ENCODE measurements at regions not wholly inside any gene's neighbourhood (a gene's known extent, or its start where the extent isn't known, plus 50 kb on each side); places are given as distances from the start of the nearest gene placed in this dataset.

DNA sequence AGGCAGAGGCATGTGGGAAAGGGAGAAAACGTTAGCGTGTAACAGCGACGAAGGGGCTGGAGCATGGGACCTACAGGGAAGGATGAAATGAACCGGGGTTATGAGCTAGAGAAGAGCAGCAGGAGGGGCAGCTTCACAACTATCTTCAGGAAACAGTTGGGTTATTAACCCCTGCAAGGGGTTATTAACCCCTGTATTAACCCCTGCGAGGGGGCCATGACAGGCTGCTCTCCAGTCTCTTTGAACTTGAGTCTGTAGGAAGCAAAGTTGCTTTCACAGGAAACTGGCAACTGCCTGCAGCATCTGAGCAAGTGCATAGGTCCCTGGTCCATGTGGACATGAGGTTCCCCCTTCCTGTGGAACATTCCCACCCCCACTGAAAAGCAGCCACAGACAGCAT is 119.2 kb upstream of the CRHR1 start:
- Histone ChIP-seq H3K4me3 (no peak overlapping the region), H3K36me3 (no peaks in the 10 kb centered on the region), H3K4me1 (no peaks in the 10 kb centered on the region), H3K27me3 (peaks cover 0 to 58% (median 14%) of the 10 kb centered on the region in 7 donors), H3K27ac (no peak overlapping the region), H3K9me3 (peaks cover 0 to 4% (median 0%) of the 10 kb centered on the region in 11 donors)
- intact Hi-C loops (cut with DNase I): no loop called here
- TF ChIP-seq, protein P1, sequence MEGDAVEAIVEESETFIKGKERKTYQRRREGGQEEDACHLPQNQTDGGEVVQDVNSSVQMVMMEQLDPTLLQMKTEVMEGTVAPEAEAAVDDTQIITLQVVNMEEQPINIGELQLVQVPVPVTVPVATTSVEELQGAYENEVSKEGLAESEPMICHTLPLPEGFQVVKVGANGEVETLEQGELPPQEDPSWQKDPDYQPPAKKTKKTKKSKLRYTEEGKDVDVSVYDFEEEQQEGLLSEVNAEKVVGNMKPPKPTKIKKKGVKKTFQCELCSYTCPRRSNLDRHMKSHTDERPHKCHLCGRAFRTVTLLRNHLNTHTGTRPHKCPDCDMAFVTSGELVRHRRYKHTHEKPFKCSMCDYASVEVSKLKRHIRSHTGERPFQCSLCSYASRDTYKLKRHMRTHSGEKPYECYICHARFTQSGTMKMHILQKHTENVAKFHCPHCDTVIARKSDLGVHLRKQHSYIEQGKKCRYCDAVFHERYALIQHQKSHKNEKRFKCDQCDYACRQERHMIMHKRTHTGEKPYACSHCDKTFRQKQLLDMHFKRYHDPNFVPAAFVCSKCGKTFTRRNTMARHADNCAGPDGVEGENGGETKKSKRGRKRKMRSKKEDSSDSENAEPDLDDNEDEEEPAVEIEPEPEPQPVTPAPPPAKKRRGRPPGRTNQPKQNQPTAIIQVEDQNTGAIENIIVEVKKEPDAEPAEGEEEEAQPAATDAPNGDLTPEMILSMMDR (IDR thresholded peaks at IDR 0.05): no peak
- DNase-seq (no peak), ATAC-seq (no peak)
- WGBS, 2 donors: 42 to 58% methylated on average over 6 of the region's 6 CpGs

DNA sequence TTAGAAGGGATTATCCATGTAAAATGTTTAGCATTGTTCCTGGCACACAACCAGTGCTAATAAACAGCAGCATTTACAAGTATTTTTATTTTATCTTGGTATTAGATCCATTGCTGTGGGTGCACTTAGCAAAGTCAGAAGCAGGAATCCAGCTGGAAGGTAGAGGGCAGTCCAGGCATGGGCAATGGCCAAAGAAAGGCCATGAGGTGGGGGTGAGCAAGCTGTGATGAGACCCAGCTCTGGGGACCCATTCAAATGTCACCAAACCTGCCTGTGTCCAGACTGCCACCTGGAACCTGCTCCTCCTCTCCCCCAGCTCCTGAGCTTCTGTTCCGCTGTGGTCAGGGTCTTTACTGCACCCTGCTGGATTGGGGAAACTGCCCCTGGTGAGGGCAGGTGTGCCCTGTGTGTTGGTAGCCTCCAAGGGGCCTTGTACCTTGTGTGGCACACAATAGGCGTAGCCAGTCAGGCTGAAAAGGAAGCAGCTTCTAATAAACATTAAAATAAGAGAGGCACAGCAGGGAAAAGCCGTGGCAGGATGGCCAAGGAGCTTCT is 118.0 kb upstream of the CRHR1 start:
- Histone ChIP-seq H3K36me3 (no peaks in the 10 kb centered on the region), H3K4me3 (no peak overlapping the region), H3K27me3 (peaks cover 0 to 58% (median 14%) of the 10 kb centered on the region in 7 donors), H3K4me1 (no peaks in the 10 kb centered on the region), H3K9me3 (peaks cover 0 to 4% (median 0%) of the 10 kb centered on the region in 11 donors), H3K27ac (no peak overlapping the region)
- WGBS, 2 donors: 70 to 82% methylated on average over 3 of the region's 3 CpGs
- DNase-seq (no peak), ATAC-seq (no peak)
- TF ChIP-seq, protein P1 (IDR thresholded peaks at IDR 0.05): no peak
- intact Hi-C loops (cut with DNase I): no loop called here

DNA sequence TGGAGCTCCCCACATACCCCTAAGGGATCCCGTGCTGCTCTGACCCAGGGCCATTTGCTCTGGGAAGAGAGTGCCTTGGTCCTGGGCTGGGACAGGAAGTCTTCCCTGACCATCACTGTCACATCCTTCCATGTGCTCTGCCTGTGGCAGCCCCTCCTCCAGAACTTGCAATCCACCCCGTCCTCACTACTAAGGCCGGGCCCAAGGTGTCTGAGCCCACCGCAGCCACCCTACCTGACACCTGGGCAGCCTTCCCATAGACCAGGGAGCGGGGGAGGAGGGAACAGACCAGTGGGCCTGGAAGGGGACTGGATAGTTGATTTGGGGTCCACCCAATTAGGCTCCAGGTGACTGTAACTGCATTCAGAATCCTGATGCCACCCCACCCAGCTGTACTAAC is 117.5 kb upstream of the CRHR1 start:
- TF ChIP-seq, protein P1 (IDR thresholded peaks at IDR 0.05): no peak
- H3K4me3 ChIP-seq: no peak overlapping the region
- peaks cover 0 to 54% (median 14%) of the 10 kb centered on the region in 7 donors for H3K27me3 ChIP-seq
- intact Hi-C loops (cut with DNase I): no loop called here
- H3K4me1 ChIP-seq: no peaks in the 10 kb centered on the region
- DNase-seq (no peak), ATAC-seq (no peak)
- no peaks in the 10 kb centered on the region for H3K36me3 ChIP-seq
- WGBS, 2 donors: 65 to 67% methylated on average over 5 of the region's 5 CpGs
- H3K27ac ChIP-seq: no peak overlapping the region
- H3K9me3 ChIP-seq: peaks cover 0 to 4% (median 0%) of the 10 kb centered on the region in 11 donors

DNA sequence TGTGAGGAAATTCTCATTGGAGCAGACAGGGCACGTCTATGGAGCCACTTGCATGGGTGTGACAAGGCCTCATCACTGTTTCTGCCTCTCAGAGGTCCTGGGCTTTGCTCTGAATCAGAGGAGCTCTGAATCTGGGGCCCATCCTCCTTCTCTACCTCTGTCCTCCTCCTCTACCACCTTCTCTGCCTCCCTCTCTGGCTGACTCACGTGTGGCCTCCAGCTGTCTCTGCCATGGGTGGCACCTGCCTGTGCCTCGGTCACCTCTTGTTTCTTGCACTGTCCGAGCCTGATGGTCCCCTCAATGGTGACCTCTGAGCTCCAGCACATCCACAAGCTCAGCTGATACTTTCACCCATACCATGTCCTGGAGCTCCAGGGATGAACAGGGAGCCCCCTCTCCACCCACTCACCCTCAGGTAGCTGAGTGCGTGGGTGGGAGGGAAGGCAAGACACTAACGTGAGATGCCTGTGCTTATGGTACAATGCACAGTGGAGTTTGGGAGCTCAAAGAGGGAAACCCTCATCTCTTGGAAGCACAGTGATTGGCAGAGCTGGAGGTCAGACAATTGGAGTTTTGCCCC is 116.4 kb upstream of the CRHR1 start:
- 64 to 71% methylated on average over 6 of the region's 6 CpGs for WGBS, 2 donors
- DNase-seq: no peak
- Histone ChIP-seq H3K4me1 (no peaks in the 10 kb centered on the region), H3K27ac (no peak overlapping the region), H3K27me3 (peaks cover 0 to 55% (median 6%) of the 10 kb centered on the region in 7 donors), H3K9me3 (peaks cover 0 to under 1% (median 0%) of the 10 kb centered on the region in 11 donors), H3K4me3 (no peak overlapping the region), H3K36me3 (no peaks in the 10 kb centered on the region)
- TF ChIP-seq, protein P1 (IDR thresholded peaks at IDR 0.05): no peak
- intact Hi-C loops (cut with DNase I): no loop called here
- no peak for ATAC-seq

All from heart right ventricle (tissue), 16 donors.